H1 (cell line): ENCODE measurements at regions not wholly inside any gene's neighbourhood (a gene's known extent, or its start where the extent isn't known, plus 50 kb on each side); places are given as distances from the start of the nearest gene placed in this dataset.

ENCODE experiments used
- CTCF ChIA-PET: fragments of 300-600 bp; sonication (Branson Sonifier 250); formaldehyde crosslinking; loops from one replicate; lab custom pipeline; 2021; ENCODE audit not compliant: partially characterized antibody; lab: Charles Lee
- POLR2A ChIA-PET: fragments of 300-600 bp; sonication (Branson Sonifier 250); formaldehyde crosslinking; loops from one replicate; lab custom pipeline; 2021; ENCODE audit warnings: inconsistent platforms; ENCODE audit not compliant: partially characterized antibody; lab: Charles Lee
- DNase-seq, 2 experiments: peaks; one replicate each; pipeline versions ENCODE4 v3.0.0 to v3.0.0-alpha.2; 2010 to 2022; ENCODE audit warnings: low spot score in 2 of 2, low read depth in 1 of 2, mixed read lengths in 1 of 2
- FAIRE-seq: peaks from 2 replicates; lab custom pipeline; 2011; peaks lifted over from hg19 to GRCh38; lab: Jason Lieb, UNC
- H2AFZ ChIP-seq: 2 replicates; pipeline ENCODE4 v1.8.1; 2012; ENCODE audit warnings: low read length, inconsistent platforms
- H2AK5ac ChIP-seq: 2 replicates; pipeline ENCODE4 v1.6.1; 2013; ENCODE audit warnings: low read depth, low read length
- H2BK120ac ChIP-seq: replicated peaks from 2 replicates; pipeline ENCODE3; 2013; ENCODE audit warnings: low read depth, low read length, inconsistent platforms
- H2BK12ac ChIP-seq: 2 replicates; pipeline ENCODE4 v1.6.1; 2013; ENCODE audit warnings: low read depth, low read length
- H2BK15ac ChIP-seq: 2 replicates; pipeline ENCODE4 v1.6.1; 2013; ENCODE audit warnings: low read length
- H2BK20ac ChIP-seq: 2 replicates; pipeline ENCODE4 v1.6.1; 2013; ENCODE audit warnings: low read length
- H2BK5ac ChIP-seq: 2 replicates; pipeline ENCODE4 v1.6.1; 2013; ENCODE audit warnings: low read depth, low read length
- H3K14ac ChIP-seq: 2 replicates; pipeline ENCODE4 v1.6.1; 2013; ENCODE audit warnings: inconsistent platforms; ENCODE audit not compliant: insufficient read length
- H3K18ac ChIP-seq: 2 replicates; pipeline ENCODE4 v1.6.1; 2013; ENCODE audit warnings: low read length; ENCODE audit errors: extremely low read depth
- H3K23ac ChIP-seq: 2 replicates; pipeline ENCODE4 v1.6.1; 2013; ENCODE audit warnings: inconsistent platforms; ENCODE audit not compliant: insufficient read length
- H3K23me2 ChIP-seq: 2 replicates; pipeline ENCODE4 v1.6.1; 2013; ENCODE audit warnings: low read depth, low read length
- H3K27ac ChIP-seq: 2 replicates; pipeline ENCODE4 v1.6.1; 2011; ENCODE audit warnings: low read depth, low read length, inconsistent platforms
- H3K27me3 ChIP-seq, 4 experiments: replicated peaks in 1 of 4; 1 replicate in 1 of 4; 2 replicates in 3 of 4; pipeline versions ENCODE4 v1.6.1 to v1.8.1; 2011 to 2013; ENCODE audit warnings: low read length in 3 of 4, mild to moderate bottlenecking in 3 of 4, inconsistent platforms in 2 of 4, mixed read lengths in 2 of 4, moderate library complexity in 1 of 4; ENCODE audit not compliant: control insufficient read depth in 3 of 4, insufficient read depth in 3 of 4; ENCODE audit errors: extremely low read depth in 1 of 4
- H3K36me3 ChIP-seq, 4 experiments: 2 replicates each; pipeline versions ENCODE4 v1.6.1 to v1.8.1; 2011 to 2013; ENCODE audit warnings: mild to moderate bottlenecking in 4 of 4, low read length in 3 of 4, moderate library complexity in 2 of 4, control low read depth in 1 of 4, inconsistent platforms in 1 of 4; ENCODE audit not compliant: insufficient read depth in 4 of 4, control insufficient read depth in 2 of 4
- H3K4ac ChIP-seq: replicated peaks from 2 replicates; pipeline ENCODE3; 2013; ENCODE audit warnings: low read length, low read depth, mixed read lengths, inconsistent platforms; ENCODE audit not compliant: insufficient read length
- H3K4me1 ChIP-seq, 4 experiments: replicated peaks in 1 of 4; 1 replicate in 1 of 4; 2 replicates in 3 of 4; pipeline versions ENCODE4 v1.6.1 to v1.8.1; 2011 to 2013; ENCODE audit warnings: low read length in 3 of 4, inconsistent platforms in 2 of 4, mixed read lengths in 1 of 4; ENCODE audit not compliant: insufficient read depth in 4 of 4, control insufficient read depth in 3 of 4
- H3K4me2 ChIP-seq, 2 experiments: 2 replicates each; pipeline versions ENCODE4 v1.6.1 to v1.8.1; 2011 to 2013; ENCODE audit warnings: low read depth in 2 of 2, low read length in 2 of 2, control low read depth in 1 of 2, inconsistent platforms in 1 of 2, mild to moderate bottlenecking in 1 of 2; ENCODE audit not compliant: insufficient read depth in 1 of 2
- H3K4me3 ChIP-seq, 4 experiments: fragments of 200-600, 300-600 bp in 1 of 4; sonication (generic), shearing (Covaris generic), sonication (Bioruptor Twin) in 1 of 4; 2 replicates each; pipeline versions ENCODE4 v1.5.1 to v1.8.1; 2011 to 2016; ENCODE audit warnings: low read length in 4 of 4, low read depth in 3 of 4, control low read depth in 2 of 4, inconsistent platforms in 2 of 4, mild to moderate bottlenecking in 2 of 4, mixed read lengths in 1 of 4, moderate library complexity in 1 of 4; ENCODE audit not compliant: insufficient read depth in 2 of 4; ENCODE audit errors: extremely low read depth in 1 of 4
- H3K56ac ChIP-seq: replicated peaks from 2 replicates; pipeline ENCODE3; 2013; ENCODE audit warnings: low read depth, mild to moderate bottlenecking, mixed read lengths, low read length, inconsistent platforms; ENCODE audit not compliant: insufficient read length
- H3K79me1 ChIP-seq: 2 replicates; pipeline ENCODE4 v1.6.1; 2013; ENCODE audit warnings: low read depth, low read length, control low read depth
- H3K79me2 ChIP-seq, 2 experiments: 2 replicates each; pipeline versions ENCODE4 v1.6.1 to v1.8.1; 2012 to 2013; ENCODE audit warnings: low read length in 2 of 2, mild to moderate bottlenecking in 2 of 2, inconsistent platforms in 1 of 2; ENCODE audit not compliant: insufficient read depth in 2 of 2, control insufficient read depth in 1 of 2
- H3K9ac ChIP-seq, 4 experiments: replicated peaks in 1 of 4; 1 replicate in 1 of 4; 2 replicates in 3 of 4; pipeline versions ENCODE4 v1.6.1 to v1.8.1; 2011 to 2013; ENCODE audit warnings: low read depth in 3 of 4, low read length in 3 of 4, control low read depth in 2 of 4, mild to moderate bottlenecking in 2 of 4, moderate library complexity in 2 of 4, inconsistent platforms in 1 of 4; ENCODE audit errors: extremely low read depth in 1 of 4
- H3K9me3 ChIP-seq, 2 experiments: 2 replicates each; pipeline versions ENCODE4 v1.6.1 to v1.8.1; 2012 to 2013; ENCODE audit warnings: mild to moderate bottlenecking in 2 of 2, moderate library complexity in 2 of 2, control low read depth in 1 of 2, inconsistent platforms in 1 of 2, low read depth in 1 of 2, low read length in 1 of 2, mixed read lengths in 1 of 2; ENCODE audit not compliant: insufficient read depth in 2 of 2
- H4K20me1 ChIP-seq, 2 experiments: replicated peaks in 1 of 2; 2 replicates each; pipeline versions ENCODE3 to v1.8.1; 2011 to 2013; ENCODE audit warnings: inconsistent platforms in 2 of 2, low read length in 2 of 2, mild to moderate bottlenecking in 1 of 2; ENCODE audit not compliant: insufficient read depth in 2 of 2, control insufficient read depth in 1 of 2
- H4K5ac ChIP-seq: 2 replicates; pipeline ENCODE4 v1.6.1; 2013; ENCODE audit warnings: low read length, low read depth, mixed read lengths, inconsistent platforms; ENCODE audit not compliant: insufficient read length
- H4K8ac ChIP-seq: 2 replicates; pipeline ENCODE4 v1.8.0; 2013; ENCODE audit warnings: mild to moderate bottlenecking, moderate library complexity, low read length, inconsistent platforms; ENCODE audit not compliant: insufficient read depth; ENCODE audit errors: extremely low read depth
- H4K91ac ChIP-seq: replicated peaks from 2 replicates; pipeline ENCODE3; 2013; ENCODE audit warnings: low read length, mixed read lengths, inconsistent platforms; ENCODE audit not compliant: insufficient read length
- ATF3 ChIP-seq: IDR thresholded peaks from 2 replicates; pipeline ENCODE4 v1.6.1; 2011; ENCODE audit warnings: low read depth, mild to moderate bottlenecking, low read length; ENCODE audit not compliant: insufficient read depth
- BRCA1 ChIP-seq: IDR thresholded peaks from 2 replicates; pipeline ENCODE4 v1.6.1; 2012; ENCODE audit warnings: low read depth, low read length, improper control_type of control experiment
- CBX5 ChIP-seq: fragments of 300-800, 300-1000 bp; sonication (generic); IDR thresholded peaks from 2 replicates; pipeline ENCODE4 v1.7.1; 2016; ENCODE audit warnings: antibody characterized with exemption, low read length, low read depth
- CEBPB ChIP-seq: IDR thresholded peaks from 2 replicates; pipeline ENCODE4 v1.6.1; 2012; ENCODE audit warnings: low read depth, low read length
- EGR1 ChIP-seq: IDR thresholded peaks from 2 replicates; pipeline ENCODE4 v1.6.1; 2011; ENCODE audit warnings: low read depth, low read length, borderline replicate concordance
- HDAC6 ChIP-seq: IDR thresholded peaks from one replicate; pipeline ENCODE4 v1.7.1; 2012; ENCODE audit warnings: low read depth, mild to moderate bottlenecking, inconsistent platforms, low read length, moderate library complexity
- KDM1A ChIP-seq: fragments of 200-600, 300-600 bp; sonication (generic); IDR thresholded peaks from 2 replicates; pipeline ENCODE4 v1.7.1; 2016; ENCODE audit warnings: mild to moderate bottlenecking, low read length, borderline replicate concordance
- POLR2A ChIP-seq, 2 experiments: IDR thresholded peaks; 1 replicate in 1 of 2; 2 replicates in 1 of 2; pipeline ENCODE4 v1.6.1; 2011; ENCODE audit warnings: low read depth in 2 of 2, low read length in 2 of 2, mild to moderate bottlenecking in 2 of 2; ENCODE audit errors: control extremely low read depth in 1 of 2
- RFX5 ChIP-seq: IDR thresholded peaks from 2 replicates; pipeline ENCODE4 v1.6.1; 2011; ENCODE audit warnings: low read depth, low read length, improper control_type of control experiment, borderline replicate concordance
- SP1 ChIP-seq: IDR thresholded peaks from 2 replicates; pipeline ENCODE4 v1.6.1; 2011; ENCODE audit warnings: low read depth, low read length
- SP2 ChIP-seq: IDR thresholded peaks from 2 replicates; pipeline ENCODE4 v1.6.1; 2012; ENCODE audit warnings: mild to moderate bottlenecking, low read length, inconsistent platforms
- TAF7 ChIP-seq: optimal IDR thresholded peaks from 2 replicates; pipeline ENCODE3; 2011; ENCODE audit warnings: low read depth, mild to moderate bottlenecking, inconsistent platforms, low read length, moderate library complexity, borderline replicate concordance
- TCF12 ChIP-seq: IDR thresholded peaks from 2 replicates; pipeline ENCODE4 v1.6.1; 2011; ENCODE audit warnings: low read depth, mild to moderate bottlenecking, low read length
- USF2 ChIP-seq: IDR thresholded peaks from 2 replicates; pipeline ENCODE4 v1.6.1; 2011; ENCODE audit warnings: low read length, improper control_type of control experiment

GRCh38 chr4:151901631-151902030, 140.8 kb upstream of the GATB start:
- no peak overlapping the region for H2BK20ac ChIP-seq
- no peak overlapping the region for H2AK5ac ChIP-seq
- ChIA-PET POLR2A (no interaction called here), CTCF (no interaction called here)
- no peaks in the 10 kb centered on the region for H3K79me2 ChIP-seq
- H2BK12ac ChIP-seq: no peak overlapping the region
- no peaks in the 10 kb centered on the region for H3K23me2 ChIP-seq
- DNase-seq (no peak), FAIRE-seq (no peak)
- peaks cover 0 to 2% (median 0%) of the 10 kb centered on the region in 4 experiments; a peak in 1 of 7 replicates for H3K4me1 ChIP-seq
- no peak overlapping the region for H2AFZ ChIP-seq
- no peak overlapping the region for H3K4ac ChIP-seq
- H2BK120ac ChIP-seq: no peak overlapping the region
- no peak overlapping the region for H3K23ac ChIP-seq
- H4K20me1 ChIP-seq: no peaks in the 10 kb centered on the region
- H4K8ac ChIP-seq: no peak overlapping the region
- H4K5ac ChIP-seq: no peak overlapping the region
- no peaks in the 10 kb centered on the region for H3K27me3 ChIP-seq
- H3K9me3 ChIP-seq: no peaks in the 10 kb centered on the region; a peak in 1 of 4 replicates
- no peaks in the 10 kb centered on the region for H3K36me3 ChIP-seq
- H3K27ac ChIP-seq: no peak overlapping the region
- TF ChIP-seq BRCA1 (no peak), POLR2A (IDR thresholded peaks at IDR 0.05; ENCODE audit: control extremely low read depth in 1 of 2, low read depth in 2 of 2, low read length in 2 of 2) (no peak), USF2 (no peak), EGR1 (no peak), TAF7 (no peak), CBX5 (no peak), ATF3 (no peak), SP1 (no peak), RFX5 (no peak), HDAC6 (no peak), SP2 (no peak), KDM1A (no peak), TCF12 (no peak), CEBPB (no peak)
- no peak overlapping the region for H2BK15ac ChIP-seq
- H3K79me1 ChIP-seq: no peaks in the 10 kb centered on the region
- no peak overlapping the region for H3K4me3 ChIP-seq
- no peak overlapping the region for H4K91ac ChIP-seq
- no peak overlapping the region for H3K9ac ChIP-seq
- no peak overlapping the region for H3K18ac ChIP-seq
- no peak overlapping the region for H3K14ac ChIP-seq
- no peak overlapping the region for H2BK5ac ChIP-seq
- no peak overlapping the region for H3K4me2 ChIP-seq
- H3K56ac ChIP-seq: no peak overlapping the region
